ENCODE measurements at regions not wholly inside any gene's neighbourhood (a gene's known extent, or its start where the extent isn't known, plus 50 kb on each side); places are given as distances from the start of the nearest gene placed in this dataset.
"Not testable (repeated sequence)": the region's sequence is repeated elsewhere in the genome, so short reads cannot be mapped to it uniquely, and the experiment has no call there.

DNA sequence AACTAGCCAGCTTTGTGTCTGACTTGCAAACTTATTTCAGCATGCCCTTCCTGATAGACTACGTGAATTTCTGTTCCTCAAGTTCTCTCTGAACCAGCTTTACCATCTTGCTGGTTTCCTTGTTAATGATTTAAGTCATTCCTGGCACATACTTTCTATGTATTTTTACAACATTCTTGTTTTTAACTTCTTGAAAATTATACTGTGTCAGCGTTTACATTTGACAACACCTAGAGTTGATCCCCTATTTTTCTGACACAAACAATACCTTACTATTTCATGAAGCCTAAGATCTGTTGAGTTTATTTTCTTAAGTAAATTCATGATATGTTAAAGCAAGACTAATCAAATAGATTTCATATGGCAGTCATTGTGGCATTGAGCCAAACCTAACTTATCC, 686.3 kb downstream of the XPNPEP1 start:
- Histone ChIP-seq H3K4me3 (ENCODE audit: low read depth in 1 of 3, low read length in 3 of 3) (no peak overlapping the region), H3K36me3 (ENCODE audit: control insufficient read depth in 4 of 4, insufficient read depth in 3 of 4, low read depth in 1 of 4, low read length in 3 of 4) (no peaks in the 10 kb centered on the region), H3K4me1 (ENCODE audit: control insufficient read depth in 4 of 4, insufficient read depth in 4 of 4, low read length in 3 of 4) (no peaks in the 10 kb centered on the region), H3K9ac (ENCODE audit: low read depth in 1 of 2, low read length in 2 of 2) (no peak overlapping the region), H3K27ac (ENCODE audit: low read depth in 1 of 2, low read length in 2 of 2) (no peak overlapping the region), H3K9me3 (ENCODE audit: control insufficient read depth in 4 of 4, low read length in 3 of 4) (no peaks in the 10 kb centered on the region), H3K27me3 (ENCODE audit: control insufficient read depth in 4 of 4, insufficient read depth in 4 of 4, low read length in 3 of 4) (no peaks in the 10 kb centered on the region)
- TF ChIP-seq EGR1 (IDR thresholded peaks at IDR 0.05; ENCODE audit: low read depth in 2 of 2) (no peak), HNF4G (IDR thresholded peaks at IDR 0.05) (no peak), YY1 (IDR thresholded peaks at IDR 0.05) (no peak), FOXA2 (IDR thresholded peaks at IDR 0.05) (no peak)
- DNase-seq (ENCODE audit: low spot score), result no peak
- 78% methylated on average over 2 of the region's 2 CpGs for WGBS

DNA sequence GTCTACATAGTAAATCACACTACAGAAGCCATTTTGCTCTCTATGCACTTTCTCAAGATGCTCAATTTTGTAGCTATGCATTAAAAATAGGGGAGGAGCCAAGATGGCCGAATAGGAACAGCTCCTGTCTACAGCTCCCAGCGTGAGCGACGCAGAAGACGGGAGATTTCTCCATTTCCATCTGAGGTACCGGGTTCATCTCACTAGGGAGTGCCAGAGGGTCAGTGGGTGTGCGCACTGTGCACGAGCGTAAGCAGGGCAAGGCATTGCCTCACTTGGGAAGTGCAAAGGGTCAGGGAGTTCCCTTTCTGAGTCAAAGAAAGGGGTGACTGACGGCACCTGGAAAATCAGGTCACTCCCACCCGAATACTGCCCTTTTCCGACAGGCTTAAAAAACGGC, 699.8 kb downstream of the XPNPEP1 start:
- not testable (repeated sequence) for H3K9me3 ChIP-seq (ENCODE audit: control insufficient read depth in 4 of 4, low read length in 3 of 4); H3K9ac ChIP-seq (ENCODE audit: low read depth in 1 of 2, low read length in 2 of 2); H3K4me1 ChIP-seq (ENCODE audit: control insufficient read depth in 4 of 4, insufficient read depth in 4 of 4, low read length in 3 of 4); H3K27me3 ChIP-seq (ENCODE audit: control insufficient read depth in 4 of 4, insufficient read depth in 4 of 4, low read length in 3 of 4); H3K27ac ChIP-seq (ENCODE audit: low read depth in 1 of 2, low read length in 2 of 2); H3K36me3 ChIP-seq (ENCODE audit: control insufficient read depth in 4 of 4, insufficient read depth in 3 of 4, low read depth in 1 of 4, low read length in 3 of 4); DNase-seq (ENCODE audit: low spot score); H3K4me3 ChIP-seq (ENCODE audit: low read depth in 1 of 3, low read length in 3 of 3)
- 77% methylated on average over 13 of the region's 13 CpGs for WGBS

DNA sequence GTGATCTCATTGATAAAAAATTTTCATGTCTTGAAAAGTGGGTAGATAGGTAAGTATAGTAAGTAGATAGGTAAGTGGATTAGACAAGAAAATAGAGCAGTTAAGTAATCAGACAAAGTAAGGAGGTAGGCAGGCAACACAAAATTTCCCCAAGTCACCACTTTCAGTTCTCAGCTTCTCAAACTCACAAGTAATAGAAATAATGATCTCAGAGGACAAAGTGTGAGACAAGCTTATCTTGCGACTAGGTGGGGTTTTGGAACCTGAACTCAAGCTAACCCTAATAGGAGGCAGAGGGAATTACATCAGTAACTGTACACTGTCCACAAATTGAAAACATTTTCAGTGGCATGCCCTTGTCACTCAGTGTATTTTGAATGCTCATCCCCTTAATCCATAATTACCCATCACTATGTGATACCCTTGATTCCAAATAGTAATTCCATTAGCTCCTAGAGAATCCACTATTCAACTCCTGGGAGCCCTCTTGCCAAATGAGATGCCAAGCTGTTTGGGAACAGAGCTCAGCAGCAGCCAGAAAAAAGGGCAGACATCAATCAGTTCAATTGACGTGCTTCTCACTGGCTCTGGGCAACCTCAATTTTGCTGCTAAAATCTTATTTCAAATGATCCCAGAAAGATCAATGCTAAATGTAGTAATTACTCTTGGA, 703.2 kb downstream of the XPNPEP1 start:
- Histone ChIP-seq H3K4me3 (ENCODE audit: low read depth in 1 of 3, low read length in 3 of 3) (no peak overlapping the region), H3K36me3 (ENCODE audit: control insufficient read depth in 4 of 4, insufficient read depth in 3 of 4, low read depth in 1 of 4, low read length in 3 of 4) (no peaks in the 10 kb centered on the region), H3K4me1 (ENCODE audit: control insufficient read depth in 4 of 4, insufficient read depth in 4 of 4, low read length in 3 of 4) (no peaks in the 10 kb centered on the region), H3K9ac (ENCODE audit: low read depth in 1 of 2, low read length in 2 of 2) (no peak overlapping the region), H3K9me3 (ENCODE audit: control insufficient read depth in 4 of 4, low read length in 3 of 4) (no peaks in the 10 kb centered on the region), H3K27me3 (ENCODE audit: control insufficient read depth in 4 of 4, insufficient read depth in 4 of 4, low read length in 3 of 4) (no peaks in the 10 kb centered on the region), H3K27ac (ENCODE audit: low read depth in 1 of 2, low read length in 2 of 2) (no peak overlapping the region)
- TF ChIP-seq, protein P1, sequence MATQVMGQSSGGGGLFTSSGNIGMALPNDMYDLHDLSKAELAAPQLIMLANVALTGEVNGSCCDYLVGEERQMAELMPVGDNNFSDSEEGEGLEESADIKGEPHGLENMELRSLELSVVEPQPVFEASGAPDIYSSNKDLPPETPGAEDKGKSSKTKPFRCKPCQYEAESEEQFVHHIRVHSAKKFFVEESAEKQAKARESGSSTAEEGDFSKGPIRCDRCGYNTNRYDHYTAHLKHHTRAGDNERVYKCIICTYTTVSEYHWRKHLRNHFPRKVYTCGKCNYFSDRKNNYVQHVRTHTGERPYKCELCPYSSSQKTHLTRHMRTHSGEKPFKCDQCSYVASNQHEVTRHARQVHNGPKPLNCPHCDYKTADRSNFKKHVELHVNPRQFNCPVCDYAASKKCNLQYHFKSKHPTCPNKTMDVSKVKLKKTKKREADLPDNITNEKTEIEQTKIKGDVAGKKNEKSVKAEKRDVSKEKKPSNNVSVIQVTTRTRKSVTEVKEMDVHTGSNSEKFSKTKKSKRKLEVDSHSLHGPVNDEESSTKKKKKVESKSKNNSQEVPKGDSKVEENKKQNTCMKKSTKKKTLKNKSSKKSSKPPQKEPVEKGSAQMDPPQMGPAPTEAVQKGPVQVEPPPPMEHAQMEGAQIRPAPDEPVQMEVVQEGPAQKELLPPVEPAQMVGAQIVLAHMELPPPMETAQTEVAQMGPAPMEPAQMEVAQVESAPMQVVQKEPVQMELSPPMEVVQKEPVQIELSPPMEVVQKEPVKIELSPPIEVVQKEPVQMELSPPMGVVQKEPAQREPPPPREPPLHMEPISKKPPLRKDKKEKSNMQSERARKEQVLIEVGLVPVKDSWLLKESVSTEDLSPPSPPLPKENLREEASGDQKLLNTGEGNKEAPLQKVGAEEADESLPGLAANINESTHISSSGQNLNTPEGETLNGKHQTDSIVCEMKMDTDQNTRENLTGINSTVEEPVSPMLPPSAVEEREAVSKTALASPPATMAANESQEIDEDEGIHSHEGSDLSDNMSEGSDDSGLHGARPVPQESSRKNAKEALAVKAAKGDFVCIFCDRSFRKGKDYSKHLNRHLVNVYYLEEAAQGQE (IDR thresholded peaks at IDR 0.05), result no peak
- TF ChIP-seq, protein P2, sequence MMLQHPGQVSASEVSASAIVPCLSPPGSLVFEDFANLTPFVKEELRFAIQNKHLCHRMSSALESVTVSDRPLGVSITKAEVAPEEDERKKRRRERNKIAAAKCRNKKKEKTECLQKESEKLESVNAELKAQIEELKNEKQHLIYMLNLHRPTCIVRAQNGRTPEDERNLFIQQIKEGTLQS (IDR thresholded peaks at IDR 0.05), result no peak
- TF ChIP-seq, protein P3, sequence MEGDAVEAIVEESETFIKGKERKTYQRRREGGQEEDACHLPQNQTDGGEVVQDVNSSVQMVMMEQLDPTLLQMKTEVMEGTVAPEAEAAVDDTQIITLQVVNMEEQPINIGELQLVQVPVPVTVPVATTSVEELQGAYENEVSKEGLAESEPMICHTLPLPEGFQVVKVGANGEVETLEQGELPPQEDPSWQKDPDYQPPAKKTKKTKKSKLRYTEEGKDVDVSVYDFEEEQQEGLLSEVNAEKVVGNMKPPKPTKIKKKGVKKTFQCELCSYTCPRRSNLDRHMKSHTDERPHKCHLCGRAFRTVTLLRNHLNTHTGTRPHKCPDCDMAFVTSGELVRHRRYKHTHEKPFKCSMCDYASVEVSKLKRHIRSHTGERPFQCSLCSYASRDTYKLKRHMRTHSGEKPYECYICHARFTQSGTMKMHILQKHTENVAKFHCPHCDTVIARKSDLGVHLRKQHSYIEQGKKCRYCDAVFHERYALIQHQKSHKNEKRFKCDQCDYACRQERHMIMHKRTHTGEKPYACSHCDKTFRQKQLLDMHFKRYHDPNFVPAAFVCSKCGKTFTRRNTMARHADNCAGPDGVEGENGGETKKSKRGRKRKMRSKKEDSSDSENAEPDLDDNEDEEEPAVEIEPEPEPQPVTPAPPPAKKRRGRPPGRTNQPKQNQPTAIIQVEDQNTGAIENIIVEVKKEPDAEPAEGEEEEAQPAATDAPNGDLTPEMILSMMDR (IDR thresholded peaks at IDR 0.05; ENCODE audit: low read depth, low read length, missing input control), result no peak
- TF ChIP-seq RXRA (IDR thresholded peaks at IDR 0.05), result no peak
- no peak for TF ChIP-seq SP1 (IDR thresholded peaks at IDR 0.05)
- no peak for TF ChIP-seq FOXA1 (IDR thresholded peaks at IDR 0.05)
- TF ChIP-seq FOXA2 (IDR thresholded peaks at IDR 0.05), result no peak
- no peak for TF ChIP-seq EGR1 (IDR thresholded peaks at IDR 0.05; ENCODE audit: low read depth in 2 of 2)
- TF ChIP-seq JUND (IDR thresholded peaks at IDR 0.05), result no peak
- no peak for TF ChIP-seq YY1 (IDR thresholded peaks at IDR 0.05)
- TF ChIP-seq HNF4A (conservative IDR thresholded peaks at IDR 0.05), result no peak
- TF ChIP-seq, protein P4, sequence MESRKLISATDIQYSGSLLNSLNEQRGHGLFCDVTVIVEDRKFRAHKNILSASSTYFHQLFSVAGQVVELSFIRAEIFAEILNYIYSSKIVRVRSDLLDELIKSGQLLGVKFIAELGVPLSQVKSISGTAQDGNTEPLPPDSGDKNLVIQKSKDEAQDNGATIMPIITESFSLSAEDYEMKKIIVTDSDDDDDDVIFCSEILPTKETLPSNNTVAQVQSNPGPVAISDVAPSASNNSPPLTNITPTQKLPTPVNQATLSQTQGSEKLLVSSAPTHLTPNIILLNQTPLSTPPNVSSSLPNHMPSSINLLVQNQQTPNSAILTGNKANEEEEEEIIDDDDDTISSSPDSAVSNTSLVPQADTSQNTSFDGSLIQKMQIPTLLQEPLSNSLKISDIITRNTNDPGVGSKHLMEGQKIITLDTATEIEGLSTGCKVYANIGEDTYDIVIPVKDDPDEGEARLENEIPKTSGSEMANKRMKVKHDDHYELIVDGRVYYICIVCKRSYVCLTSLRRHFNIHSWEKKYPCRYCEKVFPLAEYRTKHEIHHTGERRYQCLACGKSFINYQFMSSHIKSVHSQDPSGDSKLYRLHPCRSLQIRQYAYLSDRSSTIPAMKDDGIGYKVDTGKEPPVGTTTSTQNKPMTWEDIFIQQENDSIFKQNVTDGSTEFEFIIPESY (IDR thresholded peaks at IDR 0.05), result no peak
- TF ChIP-seq GABPA (IDR thresholded peaks at IDR 0.05 in 1 of 2, conservative IDR thresholded peaks at IDR 0.05 in 1 of 2), result no peak
- TF ChIP-seq RAD21 (IDR thresholded peaks at IDR 0.05), result no peak
- TF ChIP-seq TAF1 (conservative IDR thresholded peaks at IDR 0.05), result no peak
- TF ChIP-seq, protein P5, sequence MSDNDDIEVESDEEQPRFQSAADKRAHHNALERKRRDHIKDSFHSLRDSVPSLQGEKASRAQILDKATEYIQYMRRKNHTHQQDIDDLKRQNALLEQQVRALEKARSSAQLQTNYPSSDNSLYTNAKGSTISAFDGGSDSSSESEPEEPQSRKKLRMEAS (IDR thresholded peaks at IDR 0.05), result no peak
- TF ChIP-seq NR2F2 (IDR thresholded peaks at IDR 0.05), result no peak
- TF ChIP-seq HNF4G (IDR thresholded peaks at IDR 0.05), result no peak
- no peak for DNase-seq (ENCODE audit: low spot score)
- 81% methylated on average over 2 of the region's 2 CpGs for WGBS

All from liver (tissue), 8 donors.